Suprapubic skin (tissue), 4 donors: ENCODE measurements at regions not wholly inside any gene's neighbourhood (a gene's known extent, or its start where the extent isn't known, plus 50 kb on each side); places are given as distances from the start of the nearest gene placed in this dataset.

Source experiments
- DNase-seq, 2 donors: peaks; one replicate each; pipeline ENCODE4 v3.0.0-alpha.2; 2019; ENCODE audit warnings: low spot score in 2 of 2
- H3K27ac ChIP-seq: fragments of 200-600 bp; sonication (generic); one replicate; pipeline ENCODE4 v1.5.1; 2019
- H3K27me3 ChIP-seq: fragments of 200-600 bp; sonication (generic); one replicate; pipeline ENCODE4 v1.5.1; 2019
- H3K36me3 ChIP-seq: fragments of 200-600 bp; sonication (generic); one replicate; pipeline ENCODE4 v1.5.1; 2019
- H3K4me1 ChIP-seq: fragments of 200-600 bp; sonication (generic); one replicate; pipeline ENCODE4 v1.5.1; 2019
- H3K4me3 ChIP-seq: fragments of 200-600 bp; sonication (generic); one replicate; pipeline ENCODE4 v1.5.1; 2019; ENCODE audit warnings: mild to moderate bottlenecking
- H3K9me3 ChIP-seq: fragments of 200-600 bp; sonication (generic); one replicate; pipeline ENCODE4 v1.5.1; 2019
- CTCF ChIP-seq, 2 donors: fragments of 200-600 bp in 1 of 2; fragments of 450-650 bp in 1 of 2; sonication (generic) in 1 of 2; IDR thresholded peaks; one replicate each; pipeline ENCODE4 v1.5.1; 2016 to 2019; ENCODE audit warnings: antibody characterized with exemption in 2 of 2, mild to moderate bottlenecking in 1 of 2, moderate library complexity in 1 of 2
- EP300 ChIP-seq: sonication (generic); formaldehyde crosslinking; IDR thresholded peaks from one replicate; pipeline ENCODE4 v1.6.1; 2017; ENCODE audit warnings: antibody characterized with exemption
- POLR2A ChIP-seq, 2 donors: fragments of 450-650 bp; IDR thresholded peaks; one replicate each; pipeline ENCODE4 v1.6.1; 2017; ENCODE audit warnings: antibody characterized with exemption in 2 of 2, mild to moderate bottlenecking in 2 of 2, moderate library complexity in 2 of 2
- POLR2AphosphoS5 ChIP-seq, 3 donors: sonication (generic); formaldehyde crosslinking; IDR thresholded peaks; one replicate each; pipeline ENCODE4 v1.6.1; 2017; ENCODE audit warnings: antibody characterized with exemption in 3 of 3
- WGBS: methylation state at CpG from one replicate; pipeline ENCODE4 v1.1.5; 2018; 5-methylcytosine and 5-hydroxymethylcytosine counted together

- Histone ChIP-seq H3K27ac (no peak overlapping the region), H3K4me3 (no peak overlapping the region), H3K9me3 (no peaks in the 10 kb centered on the region), H3K4me1 (no peaks in the 10 kb centered on the region), H3K27me3 (peaks cover 42% of the 10 kb centered on the region), H3K36me3 (no peaks in the 10 kb centered on the region)
- DNase-seq, result no peak
- WGBS, result 44% methylated on average over 8 of the region's 8 CpGs
- TF ChIP-seq POLR2A (IDR thresholded peaks at IDR 0.05) (no peak), POLR2AphosphoS5 (IDR thresholded peaks at IDR 0.05) (no peak), CTCF (IDR thresholded peaks at IDR 0.05) (no peak), EP300 (no peak)
Measured at GRCh38 chr1:36653850-36654249, 171.1 kb upstream of the CSF3R start.

GRCh38 chr1:36652586-36652985 lies 169.9 kb upstream of the CSF3R start:
- Histone ChIP-seq H3K36me3 (no peaks in the 10 kb centered on the region), H3K27ac (no peak overlapping the region), H3K9me3 (no peaks in the 10 kb centered on the region), H3K4me3 (no peak overlapping the region), H3K27me3 (peaks cover 47% of the 10 kb centered on the region), H3K4me1 (no peaks in the 10 kb centered on the region)
- no peak for TF ChIP-seq EP300
- TF ChIP-seq CTCF (IDR thresholded peaks at IDR 0.05), result no peak
- no peak for TF ChIP-seq POLR2A (IDR thresholded peaks at IDR 0.05)
- no peak for DNase-seq
- 74% methylated on average over 2 of the region's 2 CpGs for WGBS

- Histone ChIP-seq H3K27ac (no peak overlapping the region), H3K27me3 (peaks cover 48% of the 10 kb centered on the region), H3K4me3 (no peak overlapping the region), H3K4me1 (no peaks in the 10 kb centered on the region), H3K9me3 (no peaks in the 10 kb centered on the region), H3K36me3 (no peaks in the 10 kb centered on the region)
- WGBS, result 68% methylated on average over 2 of the region's 2 CpGs
- TF ChIP-seq POLR2AphosphoS5 (IDR thresholded peaks at IDR 0.05) (no peak), EP300 (no peak), POLR2A (IDR thresholded peaks at IDR 0.05) (no peak), CTCF (IDR thresholded peaks at IDR 0.05) (no peak)
- DNase-seq, result no peak
Measured at GRCh38 chr1:36652011-36652410, 169.3 kb upstream of the CSF3R start.

GRCh38 chr1:36651176-36651910 lies 168.6 kb upstream of the CSF3R start:
- TF ChIP-seq POLR2A (IDR thresholded peaks at IDR 0.05), result no peak
- no peak for TF ChIP-seq POLR2AphosphoS5 (IDR thresholded peaks at IDR 0.05)
- TF ChIP-seq CTCF (IDR thresholded peaks at IDR 0.05), result no peak
- no peak for TF ChIP-seq EP300
- WGBS, result 77% methylated on average over 2 of the region's 3 CpGs
- Histone ChIP-seq H3K27ac (no peak overlapping the region), H3K4me3 (no peak overlapping the region), H3K27me3 (peaks cover 55% of the 10 kb centered on the region), H3K9me3 (no peaks in the 10 kb centered on the region), H3K36me3 (no peaks in the 10 kb centered on the region), H3K4me1 (no peaks in the 10 kb centered on the region)
- DNase-seq, result no peak

- no peaks in the 10 kb centered on the region for H3K9me3 ChIP-seq
Measured at GRCh38 chr1:36650200-36651065, 167.7 kb upstream of the CSF3R start.

More at GRCh38 chr1:36650200-36651065, 167.7 kb upstream of the CSF3R start:
- no peaks in the 10 kb centered on the region for H3K36me3 ChIP-seq
- peak in 1 of 2 donors; percentile 68 for DNase-seq
- no peak overlapping the region for H3K27ac ChIP-seq
- WGBS, result 45% methylated on average over 14 of the region's 14 CpGs
- no peak overlapping the region for H3K4me3 ChIP-seq
- no peaks in the 10 kb centered on the region for H3K4me1 ChIP-seq
- H3K27me3 ChIP-seq, result peaks cover 50% of the 10 kb centered on the region
- no peak for TF ChIP-seq POLR2AphosphoS5 (IDR thresholded peaks at IDR 0.05)
- TF ChIP-seq CTCF (IDR thresholded peaks at IDR 0.05), result peak; percentile 48 to 94
- no peak for TF ChIP-seq POLR2A (IDR thresholded peaks at IDR 0.05)
- TF ChIP-seq EP300, result no peak
